Skeletal muscle satellite cell (primary cell): ENCODE measurements at regions not wholly inside any gene's neighbourhood (a gene's known extent, or its start where the extent isn't known, plus 50 kb on each side); places are given as distances from the start of the nearest gene placed in this dataset.
"Not testable (repeated sequence)": the region's sequence is repeated elsewhere in the genome, so short reads cannot be mapped to it uniquely, and the experiment has no call there.

ENCODE experiments used
- H3K27me3 ChIP-seq: 2 replicates; pipeline ENCODE4 v1.7.0; 2013; ENCODE audit warnings: low read length; ENCODE audit not compliant: control insufficient read depth, insufficient read depth
- H3K36me3 ChIP-seq: 2 replicates; pipeline ENCODE4 v1.7.0; 2013; ENCODE audit warnings: mild to moderate bottlenecking, control low read depth, low read length; ENCODE audit not compliant: insufficient read depth
- H3K4me1 ChIP-seq: 2 replicates; pipeline ENCODE4 v1.7.0; 2013; ENCODE audit warnings: low read length; ENCODE audit not compliant: control insufficient read depth, insufficient read depth
- H3K4me2 ChIP-seq: 2 replicates; pipeline ENCODE4 v1.7.0; 2013; ENCODE audit warnings: mild to moderate bottlenecking, low read length
- H3K4me3 ChIP-seq: 2 replicates; pipeline ENCODE4 v1.7.0; 2013; ENCODE audit warnings: low read length
- H3K9ac ChIP-seq: 2 replicates; pipeline ENCODE4 v1.7.0; 2013; ENCODE audit warnings: mild to moderate bottlenecking, low read depth, low read length, moderate library complexity
- H3K9me3 ChIP-seq: replicated peaks from 2 replicates; pipeline ENCODE4 v1.7.0; 2013; ENCODE audit warnings: mild to moderate bottlenecking, control low read depth, low read length

DNA sequence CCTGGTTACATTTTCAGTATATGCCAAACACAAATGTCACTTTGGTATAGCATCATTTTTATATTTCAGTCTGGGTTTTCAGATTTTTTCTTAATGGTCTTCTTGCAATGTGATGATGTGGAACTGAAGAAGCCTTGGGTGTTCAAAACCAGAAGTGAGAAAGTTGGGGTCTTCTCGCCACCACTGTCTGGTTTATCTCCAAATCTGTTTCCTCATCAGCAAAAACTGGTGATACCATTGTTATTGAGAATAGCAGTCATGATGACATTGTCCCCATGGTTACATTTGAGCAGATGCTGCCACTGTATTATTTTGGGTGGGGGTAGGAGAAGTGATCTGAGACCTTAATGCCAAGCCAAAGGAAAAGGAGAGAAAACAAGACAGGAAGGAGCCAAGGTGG, 85.9 kb upstream of the MAP3K1 start:
- no peak overlapping the region for H3K9ac ChIP-seq
- no peaks in the 10 kb centered on the region for H3K9me3 ChIP-seq
- no peaks in the 10 kb centered on the region for H3K4me1 ChIP-seq
- H3K4me2 ChIP-seq, result no peak overlapping the region
- H3K4me3 ChIP-seq, result no peak overlapping the region
- no peaks in the 10 kb centered on the region for H3K27me3 ChIP-seq
- no peaks in the 10 kb centered on the region for H3K36me3 ChIP-seq

DNA sequence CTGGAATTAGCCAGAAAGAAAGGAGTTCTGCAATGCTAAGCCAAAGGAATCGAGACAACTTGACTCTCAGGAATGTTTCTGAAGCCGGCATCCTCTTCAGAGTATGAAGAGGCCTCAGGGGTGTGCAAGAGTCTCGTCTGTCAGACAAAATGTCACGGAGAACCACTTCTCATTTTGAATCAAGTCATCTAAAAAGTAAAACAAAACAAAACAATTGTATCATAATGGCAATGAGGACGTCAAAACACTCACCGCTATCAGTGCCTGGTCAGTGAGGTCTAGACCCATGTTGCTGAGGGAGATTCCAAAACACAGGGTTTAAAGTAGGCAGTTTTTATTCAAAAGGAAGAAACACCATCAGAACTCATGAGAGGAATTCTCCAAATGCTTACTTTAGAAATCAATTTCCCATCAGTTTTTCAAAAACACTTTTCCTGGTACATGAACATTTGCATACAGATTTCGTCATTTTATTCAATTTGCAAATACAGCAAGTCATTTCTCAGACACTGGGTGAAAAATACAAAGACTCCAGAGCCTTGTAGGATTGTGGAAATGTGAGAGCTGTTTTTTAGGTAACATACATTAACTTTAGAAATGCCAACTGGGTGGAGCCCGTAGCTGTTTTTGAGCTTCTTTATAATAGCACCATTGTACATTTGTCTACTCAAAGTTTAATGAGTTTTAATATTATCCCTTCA, 89.5 kb upstream of the MAP3K1 start:
- Histone ChIP-seq H3K4me3 (no peak overlapping the region), H3K36me3 (no peaks in the 10 kb centered on the region), H3K27me3 (no peaks in the 10 kb centered on the region)

DNA sequence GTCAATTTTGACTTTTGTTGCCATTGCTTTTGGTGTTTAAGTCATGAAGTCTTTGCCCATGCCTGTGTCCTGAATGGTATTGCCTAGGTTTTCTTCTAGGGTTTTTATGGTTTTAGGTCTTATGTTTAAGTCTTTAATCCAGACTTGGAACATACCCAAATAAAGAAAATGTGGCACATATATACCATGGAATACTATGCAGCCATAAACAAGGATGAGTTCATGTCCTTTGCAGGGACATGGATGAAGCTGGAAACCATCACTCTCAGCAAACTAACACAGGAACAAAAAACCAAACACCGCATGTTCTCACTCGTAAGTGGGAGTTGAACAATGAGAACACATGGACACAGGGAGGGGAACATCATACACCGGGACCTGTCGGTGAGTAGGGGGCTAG, 90.5 kb upstream of the MAP3K1 start:
- not testable (repeated sequence) for H3K4me1 ChIP-seq, H3K4me2 ChIP-seq, H3K27me3 ChIP-seq, H3K9me3 ChIP-seq, H3K4me3 ChIP-seq, H3K9ac ChIP-seq, H3K36me3 ChIP-seq

More for the DNA sequence above, 89.5 kb upstream of the MAP3K1 start:
- no peaks in the 10 kb centered on the region for H3K9me3 ChIP-seq
- no peaks in the 10 kb centered on the region for H3K4me1 ChIP-seq
- H3K9ac ChIP-seq, result no peak overlapping the region
- H3K4me2 ChIP-seq, result no peak overlapping the region

DNA sequence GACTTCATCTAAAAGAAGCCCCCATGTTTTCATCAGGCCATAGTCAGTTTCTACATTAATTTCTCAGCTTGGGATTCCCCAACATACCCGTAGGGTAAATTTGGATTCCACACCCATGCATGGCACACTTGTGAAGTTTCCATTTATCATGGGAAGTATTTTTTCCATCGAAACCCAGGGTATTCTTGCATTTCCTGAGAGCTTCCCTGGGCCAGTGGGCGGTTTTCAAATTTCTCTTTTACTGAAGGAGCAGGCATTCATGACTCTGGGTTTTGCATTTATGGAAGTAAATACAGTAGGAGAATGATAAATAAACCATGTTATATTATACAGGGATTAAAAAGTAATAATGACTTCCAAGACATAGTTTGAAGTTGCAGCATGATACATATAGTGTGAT, 93.0 kb upstream of the MAP3K1 start:
- no peak overlapping the region for H3K9ac ChIP-seq
- no peaks in the 10 kb centered on the region for H3K4me1 ChIP-seq
- no peaks in the 10 kb centered on the region for H3K9me3 ChIP-seq
- H3K27me3 ChIP-seq, result peaks cover 9% of the 10 kb centered on the region
- H3K36me3 ChIP-seq, result no peaks in the 10 kb centered on the region
- H3K4me3 ChIP-seq, result no peak overlapping the region
- no peak overlapping the region for H3K4me2 ChIP-seq

DNA sequence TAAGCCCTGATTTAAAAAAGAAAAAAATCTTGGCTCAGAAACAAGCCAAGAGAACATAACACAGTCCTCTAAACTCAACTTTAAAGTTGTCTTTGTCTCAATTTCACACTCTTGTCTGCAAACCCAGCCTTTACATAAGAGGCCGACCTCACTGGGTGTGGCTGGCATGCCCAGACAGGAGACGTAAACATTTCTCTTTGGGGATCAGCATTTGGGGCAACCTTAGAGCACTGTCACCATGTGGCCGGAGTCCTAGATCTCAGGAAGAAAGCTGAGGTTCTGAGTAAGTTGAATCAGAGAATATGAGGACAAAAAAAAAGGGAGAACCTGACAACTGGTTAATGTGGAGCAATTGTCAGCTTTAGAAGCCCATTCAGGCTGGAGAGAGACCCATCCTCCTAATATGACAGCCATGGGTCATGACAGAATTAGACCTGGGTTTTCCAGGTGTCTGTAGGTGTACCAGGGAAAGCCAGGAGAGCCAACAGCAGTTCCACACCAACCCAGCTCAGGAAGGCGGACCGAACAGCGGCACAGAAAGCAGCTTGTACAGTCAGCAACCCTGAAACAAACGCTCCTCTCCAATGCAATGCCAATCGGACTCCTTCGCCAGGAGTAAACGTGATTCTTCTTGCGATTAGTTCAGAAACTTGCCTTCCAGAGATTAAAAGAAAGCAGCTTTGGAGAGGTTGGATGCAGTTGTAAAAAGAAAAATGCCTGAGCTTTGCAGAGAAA, 97.9 kb upstream of the MAP3K1 start:
- Histone ChIP-seq H3K4me1 (no peaks in the 10 kb centered on the region), H3K9me3 (no peaks in the 10 kb centered on the region), H3K4me3 (no peak overlapping the region), H3K4me2 (no peak overlapping the region), H3K9ac (no peak overlapping the region), H3K36me3 (no peaks in the 10 kb centered on the region), H3K27me3 (peaks cover 9% of the 10 kb centered on the region)

DNA sequence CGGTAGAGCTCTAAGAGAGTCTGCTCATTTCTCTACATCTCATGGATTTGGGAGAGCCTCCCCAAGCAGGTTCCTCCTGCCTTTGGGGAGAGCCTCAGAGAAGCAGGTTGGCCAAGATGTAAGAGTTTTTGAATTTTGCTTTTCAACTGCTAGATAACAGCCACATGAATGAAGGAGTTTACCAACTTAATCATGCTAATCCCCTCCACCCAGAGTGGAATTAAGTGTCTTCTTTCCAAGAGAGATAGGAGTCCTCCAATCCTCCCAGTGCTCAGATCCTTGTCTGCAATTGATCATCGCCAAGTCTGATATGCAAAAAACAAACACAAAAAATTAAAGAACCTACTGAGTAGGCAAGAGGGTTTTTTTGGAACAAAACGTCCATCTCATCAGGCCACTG, 99.4 kb upstream of the MAP3K1 start:
- H3K9me3 ChIP-seq, result no peaks in the 10 kb centered on the region
- no peaks in the 10 kb centered on the region for H3K4me1 ChIP-seq
- no peak overlapping the region for H3K4me3 ChIP-seq
- no peak overlapping the region for H3K9ac ChIP-seq
- H3K4me2 ChIP-seq, result no peak overlapping the region
- peaks cover 9% of the 10 kb centered on the region for H3K27me3 ChIP-seq
- no peaks in the 10 kb centered on the region for H3K36me3 ChIP-seq

DNA sequence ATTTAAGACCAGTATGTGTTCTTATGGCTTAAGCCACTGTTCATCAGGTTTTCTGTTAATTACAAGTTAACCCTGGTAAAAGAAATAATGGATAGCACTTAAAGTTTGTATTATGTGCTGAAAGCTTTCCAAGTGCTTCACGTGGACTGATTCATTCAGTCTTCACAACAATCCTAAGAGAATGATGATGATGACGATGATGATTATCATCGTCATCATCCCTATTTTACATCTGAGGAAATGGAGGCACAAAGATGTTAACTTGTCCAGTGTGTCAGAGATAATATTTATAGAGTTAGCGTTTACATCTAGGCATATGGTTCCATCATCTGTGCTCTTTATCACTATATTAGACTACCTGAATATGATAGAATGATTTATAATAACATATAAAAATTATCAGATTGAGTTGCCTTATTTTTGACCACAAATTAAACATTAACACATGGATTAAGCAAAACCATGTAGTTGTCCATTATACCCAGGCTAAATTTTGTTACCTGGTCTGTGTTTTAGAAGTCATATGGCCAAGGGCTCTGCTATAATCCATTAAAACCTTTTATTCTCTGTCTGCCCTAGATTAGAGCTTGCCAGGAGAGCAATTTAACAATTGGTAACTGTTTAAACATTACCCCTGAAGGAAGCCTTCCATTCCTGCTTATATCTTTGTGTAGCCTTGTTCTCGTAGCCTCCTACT, 102.3 kb upstream of the MAP3K1 start:
- Histone ChIP-seq H3K4me2 (no peak overlapping the region), H3K9ac (no peak overlapping the region), H3K27me3 (peaks cover 5% of the 10 kb centered on the region), H3K36me3 (no peaks in the 10 kb centered on the region), H3K4me1 (no peaks in the 10 kb centered on the region), H3K9me3 (no peaks in the 10 kb centered on the region), H3K4me3 (no peak overlapping the region)

DNA sequence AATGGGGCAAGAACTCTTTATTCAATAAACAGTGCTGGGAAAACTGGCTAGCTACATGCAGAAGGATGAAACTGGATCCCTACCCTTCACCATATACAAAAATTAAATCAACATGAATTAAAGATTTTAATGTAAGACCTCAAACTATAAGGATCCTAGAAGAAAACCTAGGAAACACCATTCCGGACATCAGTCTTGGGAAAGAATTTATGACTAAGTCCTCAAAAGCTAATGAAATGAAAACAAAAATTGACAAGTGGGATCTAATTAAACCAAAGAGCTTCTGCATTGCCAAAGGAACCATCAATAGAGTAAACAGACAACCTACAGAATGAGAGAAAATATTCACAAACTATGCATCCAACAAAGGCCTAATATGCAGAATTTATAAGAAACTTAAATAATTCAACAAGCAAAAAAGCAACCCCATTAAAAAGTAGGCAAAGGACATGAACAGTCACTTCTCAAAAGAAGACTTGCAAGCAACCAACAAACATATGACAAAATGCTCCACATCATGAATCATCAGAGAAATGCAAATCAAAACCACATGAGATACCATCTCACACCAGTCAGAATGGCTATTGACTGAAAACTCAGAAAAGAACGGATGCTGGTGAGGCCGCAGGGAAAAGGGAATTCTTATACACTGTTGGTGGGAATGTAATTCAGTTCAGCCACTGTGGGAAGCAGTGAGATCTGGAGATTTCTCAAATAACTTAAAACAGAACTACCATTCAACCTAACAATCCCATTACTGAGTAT, 104.3 kb upstream of the MAP3K1 start:
- no peaks in the 10 kb centered on the region for H3K4me1 ChIP-seq
- no peaks in the 10 kb centered on the region for H3K27me3 ChIP-seq
- no peak overlapping the region for H3K4me2 ChIP-seq
- no peak overlapping the region for H3K9ac ChIP-seq
- no peaks in the 10 kb centered on the region for H3K36me3 ChIP-seq
- no peak overlapping the region for H3K4me3 ChIP-seq
- no peaks in the 10 kb centered on the region for H3K9me3 ChIP-seq

DNA sequence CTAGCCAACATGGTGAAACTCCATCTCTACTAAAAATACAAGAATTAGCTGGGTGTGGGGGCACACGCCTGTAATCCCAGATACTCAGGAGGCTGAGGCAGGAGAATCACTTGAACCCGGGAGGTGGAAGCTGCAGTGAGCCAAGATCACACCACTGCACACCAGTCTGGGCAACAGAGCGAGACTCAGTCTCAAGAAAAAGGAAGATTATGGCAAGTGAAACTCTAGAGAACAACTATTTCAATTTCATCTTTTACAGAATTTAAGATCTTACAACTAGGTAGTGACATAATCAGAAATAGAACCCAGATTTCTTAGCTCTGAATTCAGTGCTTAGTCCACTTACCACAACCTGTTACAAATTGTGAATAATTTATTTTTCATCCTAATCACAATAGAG, 108.8 kb upstream of the MAP3K1 start:
- Histone ChIP-seq H3K4me1 (no peaks in the 10 kb centered on the region), H3K36me3 (no peaks in the 10 kb centered on the region), H3K9ac (no peak overlapping the region), H3K4me2 (no peak overlapping the region), H3K4me3 (no peak overlapping the region), H3K27me3 (peaks cover 3% of the 10 kb centered on the region), H3K9me3 (no peaks in the 10 kb centered on the region)

DNA sequence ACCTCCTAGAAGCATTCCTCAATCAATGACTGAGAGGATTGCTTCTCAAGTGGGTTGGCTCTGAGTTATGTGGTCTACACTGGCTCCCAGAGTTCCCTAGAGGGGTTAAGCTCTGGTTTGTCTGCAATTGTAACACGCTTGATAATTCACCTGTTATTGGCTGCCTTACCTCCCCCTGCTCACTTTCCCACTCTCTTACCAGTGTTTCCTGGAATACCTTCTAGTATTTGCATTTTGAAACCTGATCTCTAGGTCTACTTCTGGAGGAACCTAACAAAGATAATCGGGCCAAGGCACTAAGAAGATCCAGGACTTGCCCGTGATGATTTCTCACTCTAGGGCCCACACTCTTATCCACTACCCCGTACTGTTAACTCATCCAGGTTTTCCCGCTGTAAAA, 110.1 kb upstream of the MAP3K1 start:
- Histone ChIP-seq H3K4me1 (no peaks in the 10 kb centered on the region), H3K4me3 (no peak overlapping the region), H3K36me3 (no peaks in the 10 kb centered on the region), H3K4me2 (no peak overlapping the region), H3K27me3 (peaks cover 8% of the 10 kb centered on the region), H3K9ac (no peak overlapping the region), H3K9me3 (no peaks in the 10 kb centered on the region)

DNA sequence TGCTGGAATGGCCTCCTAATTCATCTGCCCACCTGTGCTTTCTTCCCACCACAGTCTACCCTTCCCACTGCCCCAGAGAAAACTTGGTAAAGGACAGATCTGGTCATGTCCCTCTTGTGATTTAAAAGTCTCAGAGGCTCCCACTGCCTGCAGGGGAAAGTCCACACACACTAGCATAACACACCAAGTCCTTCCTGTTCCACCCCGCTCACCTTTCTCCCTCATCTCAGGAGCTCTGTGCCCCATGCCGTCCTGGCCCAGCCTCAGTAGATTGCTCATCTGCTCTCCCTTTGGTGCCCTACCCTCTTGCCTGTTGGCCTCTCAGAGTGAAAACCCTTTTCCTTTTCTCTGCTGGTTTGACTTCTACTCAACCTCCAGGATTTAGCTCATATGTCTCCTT, 111.4 kb upstream of the MAP3K1 start:
- H3K4me3 ChIP-seq, result no peak overlapping the region
- no peak overlapping the region for H3K9ac ChIP-seq
- no peaks in the 10 kb centered on the region for H3K36me3 ChIP-seq
- no peaks in the 10 kb centered on the region for H3K4me1 ChIP-seq
- no peaks in the 10 kb centered on the region for H3K9me3 ChIP-seq
- H3K27me3 ChIP-seq, result peaks cover 14% of the 10 kb centered on the region
- no peak overlapping the region for H3K4me2 ChIP-seq
